HCT116 (cell line): ENCODE measurements at regions not wholly inside any gene's neighbourhood (a gene's known extent, or its start where the extent isn't known, plus 50 kb on each side); places are given as distances from the start of the nearest gene placed in this dataset.

Source experiments
- CEBPB ChIP-seq: IDR thresholded peaks from 2 replicates; pipeline ENCODE4 v1.6.1; 2012; ENCODE audit warnings: low read depth
- CTCF ChIP-seq, 3 experiments: fragments of 200-600 bp in 1 of 3; sonication (generic) in 1 of 3; IDR thresholded peaks in 2 of 3; conservative IDR thresholded peaks in 1 of 3; 2 replicates each; pipeline ENCODE4 v1.5.1; 2012 to 2017; ENCODE audit warnings: low read depth in 2 of 3, low read length in 2 of 3, antibody characterized with exemption in 1 of 3, borderline replicate concordance in 1 of 3, control low read depth in 1 of 3, mild to moderate bottlenecking in 1 of 3, mixed read lengths in 1 of 3, mixed run types in 1 of 3, moderate library complexity in 1 of 3; ENCODE audit not compliant: insufficient read depth in 1 of 3
- EZH2 ChIP-seq: fragments of 200-600 bp; sonication (generic); IDR thresholded peaks from 2 replicates; pipeline ENCODE4 v1.6.1; 2017; ENCODE audit warnings: antibody characterized with exemption, mixed run types
- EZH2phosphoT487 ChIP-seq: fragments of 200-600 bp; IDR thresholded peaks from 2 replicates; pipeline ENCODE4 v1.6.1; 2018; ENCODE audit warnings: antibody characterized with exemption, borderline replicate concordance
- FOSL1 ChIP-seq: IDR thresholded peaks from 2 replicates; pipeline ENCODE4 v1.6.1; 2012; ENCODE audit warnings: low read depth
- MAX ChIP-seq: IDR thresholded peaks from 2 replicates; pipeline ENCODE4 v1.6.1; 2012
- POLR2A ChIP-seq: IDR thresholded peaks from 2 replicates; pipeline ENCODE4 v1.7.0; 2011; ENCODE audit warnings: borderline replicate concordance; ENCODE audit not compliant: insufficient read depth, insufficient read length; ENCODE audit errors: extremely low read depth
- POLR2AphosphoS5 ChIP-seq: IDR thresholded peaks from 2 replicates; pipeline ENCODE4 v1.6.1; 2011; ENCODE audit warnings: mild to moderate bottlenecking, low read depth, low read length, moderate library complexity
- RAD21 ChIP-seq: IDR thresholded peaks from 2 replicates; pipeline ENCODE4 v1.6.1; 2012; ENCODE audit warnings: low read depth, mild to moderate bottlenecking
- SIN3A ChIP-seq: IDR thresholded peaks from 2 replicates; pipeline ENCODE4 v1.6.1; 2012; ENCODE audit warnings: low read depth
- YY1 ChIP-seq: IDR thresholded peaks from 2 replicates; pipeline ENCODE4 v1.6.1; 2011; ENCODE audit warnings: low read length, low read depth, moderate library complexity, mild to moderate bottlenecking; ENCODE audit not compliant: insufficient replicate concordance; ENCODE audit errors: extremely low read depth
- ZBTB33 ChIP-seq: IDR thresholded peaks from 2 replicates; pipeline ENCODE4 v1.6.1; 2011; ENCODE audit warnings: mild to moderate bottlenecking, low read length, moderate library complexity; ENCODE audit not compliant: insufficient replicate concordance; ENCODE audit errors: extremely low read depth
- ZNF274 ChIP-seq: fragments of 200-500 bp; sonication (Bioruptor generic); IDR thresholded peaks from 2 replicates; pipeline ENCODE4 v1.6.1; 2014; ENCODE audit warnings: mild to moderate bottlenecking, low read depth, low read length, inconsistent platforms

GRCh38 chr4:8760561-8760960 lies 111.1 kb downstream of the HMX1 start:
- TF ChIP-seq EZH2phosphoT487 (no peak), POLR2A (no peak), POLR2AphosphoS5 (no peak), CTCF (IDR thresholded peaks at IDR 0.05 in 2 of 3, conservative IDR thresholded peaks at IDR 0.05 in 1 of 3; ENCODE audit: borderline replicate concordance in 1 of 3, insufficient read depth in 1 of 3, low read depth in 2 of 3, low read length in 2 of 3) (no peak), SIN3A (no peak), MAX (no peak), ZNF274 (no peak), EZH2 (no peak), FOSL1 (no peak), ZBTB33 (no peak), RAD21 (no peak), YY1 (no peak), CEBPB (no peak)
